ENCODE measurements at regions not wholly inside any gene's neighbourhood (a gene's known extent, or its start where the extent isn't known, plus 50 kb on each side); places are given as distances from the start of the nearest gene placed in this dataset.
A peak's percentile ranks its signal among the peaks of the same experiment; 100 is the strongest.
"Not testable (repeated sequence)": the region's sequence is repeated elsewhere in the genome, so short reads cannot be mapped to it uniquely, and the experiment has no call there.

DNA sequence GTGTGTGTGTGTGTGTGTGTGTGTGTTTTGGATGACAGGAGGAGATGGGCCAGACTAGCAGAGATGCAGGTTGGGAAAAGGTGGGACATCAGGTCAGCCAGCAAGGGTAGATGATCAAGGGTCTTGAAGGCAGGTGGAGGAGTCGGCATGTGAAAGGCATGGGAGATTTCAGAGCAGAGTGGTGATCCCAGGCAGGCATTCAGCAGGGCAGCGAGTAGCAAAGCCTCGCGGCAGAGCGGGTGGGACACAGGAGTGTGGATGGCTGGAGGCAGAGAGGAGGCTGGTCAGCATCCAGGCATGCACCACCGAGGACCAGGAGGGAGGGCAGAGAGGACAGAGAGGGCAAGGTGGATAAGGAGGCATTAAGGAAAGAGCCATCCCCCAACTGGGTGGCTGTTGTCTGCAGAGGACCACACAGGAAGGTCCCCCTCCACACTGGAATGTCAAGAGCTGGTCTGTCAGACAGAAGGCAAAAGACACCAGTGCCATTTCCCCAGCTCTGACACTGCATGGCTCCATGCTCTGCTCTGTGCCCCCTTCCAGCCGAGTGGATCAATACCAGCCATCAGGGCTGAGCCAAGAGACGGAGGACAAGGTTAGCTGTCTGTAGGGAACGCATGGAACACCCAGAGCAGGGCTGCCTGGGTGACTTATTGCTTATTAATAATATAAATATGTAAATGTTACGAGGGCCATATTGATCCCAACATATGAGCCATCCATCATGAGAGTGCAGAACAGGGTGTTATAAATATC is 74.8 kb upstream of the RPL38 start:
- intact Hi-C loops (cut with DNase I, micrococcal nuclease) = no loop called here
- CTCF ChIA-PET = no interaction called here
- no peaks in the 10 kb centered on the region for H3K36me3 Mint-ChIP-seq (ENCODE audit: low read depth)
- H3K4me3 Mint-ChIP-seq = no peak overlapping the region
- peaks cover 18% of the 10 kb centered on the region for H3K27me3 Mint-ChIP-seq
- no peaks in the 10 kb centered on the region for H3K9me3 Mint-ChIP-seq (ENCODE audit: low read depth)
- ATAC-seq (no peak), DNase-seq (no peak)
- POLR2A ChIA-PET = no interaction called here
- H3K4me1 Mint-ChIP-seq = no peaks in the 10 kb centered on the region
- no peak overlapping the region for H3K27ac Mint-ChIP-seq

DNA sequence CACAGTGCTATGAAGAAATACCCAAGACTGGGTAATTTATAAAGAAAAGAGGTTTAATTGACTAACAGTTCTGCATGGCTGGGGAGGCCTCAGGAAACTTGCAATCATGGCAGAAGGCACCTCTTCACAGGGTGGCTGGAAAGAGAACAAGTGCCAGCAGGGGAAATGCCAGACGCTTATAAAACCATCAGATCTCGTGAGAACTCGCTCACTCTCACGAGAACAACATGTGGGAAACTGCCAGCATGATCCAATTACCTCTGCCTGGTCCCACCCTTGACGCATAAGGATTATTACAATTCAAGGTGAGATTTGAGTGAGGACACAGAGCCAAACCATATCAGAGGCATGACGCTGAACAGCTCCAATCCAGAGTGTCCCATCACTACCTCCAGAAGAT is 73.7 kb upstream of the RPL38 start:
- H3K27ac Mint-ChIP-seq; H3K36me3 Mint-ChIP-seq (ENCODE audit: low read depth); H3K4me1 Mint-ChIP-seq; ATAC-seq; DNase-seq; H3K9me3 Mint-ChIP-seq (ENCODE audit: low read depth); POLR2A ChIA-PET; intact Hi-C loops (cut with DNase I, micrococcal nuclease); H3K4me3 Mint-ChIP-seq: not testable (repeated sequence)
- peaks cover 23% of the 10 kb centered on the region for H3K27me3 Mint-ChIP-seq
- CTCF ChIA-PET = interaction anchor here (1.0 kb wide), 1 partner anchor 131 kb away, joined by 3 read pairs; no protein-coding TSS in a partner anchor

DNA sequence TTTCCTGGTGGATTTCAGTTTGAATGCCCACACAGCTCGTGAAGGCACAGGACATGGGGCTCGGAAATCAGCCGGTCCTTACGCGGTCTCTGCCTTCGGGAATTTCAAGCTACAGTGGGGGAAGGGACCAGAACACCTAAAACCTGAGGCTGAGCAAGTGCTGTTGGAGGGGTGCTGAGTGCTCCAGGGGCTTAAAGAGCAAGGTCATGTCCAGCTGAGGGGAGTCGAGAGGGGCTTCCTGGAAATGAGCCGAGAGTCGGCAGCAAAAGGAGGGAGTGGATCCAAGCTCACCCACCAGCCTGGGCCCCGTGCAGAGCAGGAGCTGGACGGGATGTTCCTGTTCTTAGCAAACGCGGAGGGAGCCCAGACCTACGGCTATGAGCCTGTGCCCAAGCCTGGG is 73.2 kb upstream of the RPL38 start:
- ATAC-seq = no peak

DNA sequence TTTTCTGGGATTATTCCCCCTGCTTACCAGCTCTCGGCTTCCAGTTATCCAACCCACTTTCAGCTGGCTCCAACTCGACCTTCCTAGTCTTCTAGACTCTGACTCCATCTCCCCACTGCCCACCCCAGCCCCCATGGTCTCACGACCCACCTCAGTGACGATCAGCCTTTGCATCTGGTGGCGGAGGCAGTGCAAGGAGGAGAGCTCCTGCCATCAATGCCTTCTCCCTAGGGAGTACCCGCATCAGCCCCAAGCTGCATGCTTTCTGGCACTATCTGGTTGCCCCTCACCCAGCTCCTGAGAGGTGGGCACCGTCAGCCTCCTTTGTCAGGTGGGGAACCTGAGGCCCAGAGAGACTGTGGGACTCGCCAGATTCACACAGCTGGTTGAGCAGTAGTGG is 72.6 kb upstream of the RPL38 start:
- Mint-ChIP-seq H3K4me1 (no peaks in the 10 kb centered on the region), H3K36me3 (ENCODE audit: low read depth) (no peaks in the 10 kb centered on the region), H3K4me3 (no peak overlapping the region), H3K9me3 (ENCODE audit: low read depth) (no peaks in the 10 kb centered on the region), H3K27ac (no peak overlapping the region), H3K27me3 (peaks cover 22% of the 10 kb centered on the region)
- ChIA-PET POLR2A (no interaction called here), CTCF (interaction anchor here (1.0 kb wide), 1 partner anchor 132 kb away, joined by 3 read pairs; no protein-coding TSS in a partner anchor)
- DNase-seq (no peak), ATAC-seq (no peak)
- intact Hi-C loops (cut with DNase I, micrococcal nuclease) = no loop called here

More for the DNA sequence above, 73.2 kb upstream of the RPL38 start:
- no peaks in the 10 kb centered on the region for H3K36me3 Mint-ChIP-seq (ENCODE audit: low read depth)
- ChIA-PET CTCF (interaction anchor here (1.0 kb wide), 1 partner anchor 131 kb away, joined by 3 read pairs; no protein-coding TSS in a partner anchor), POLR2A (no interaction called here)
- H3K9me3 Mint-ChIP-seq (ENCODE audit: low read depth) = no peaks in the 10 kb centered on the region
- no peak overlapping the region for H3K27ac Mint-ChIP-seq
- DNase-seq = no peak
- intact Hi-C loops (cut with DNase I, micrococcal nuclease) = no loop called here
- H3K27me3 Mint-ChIP-seq = peaks cover 23% of the 10 kb centered on the region
- H3K4me3 Mint-ChIP-seq = no peak overlapping the region
- H3K4me1 Mint-ChIP-seq = no peaks in the 10 kb centered on the region

DNA sequence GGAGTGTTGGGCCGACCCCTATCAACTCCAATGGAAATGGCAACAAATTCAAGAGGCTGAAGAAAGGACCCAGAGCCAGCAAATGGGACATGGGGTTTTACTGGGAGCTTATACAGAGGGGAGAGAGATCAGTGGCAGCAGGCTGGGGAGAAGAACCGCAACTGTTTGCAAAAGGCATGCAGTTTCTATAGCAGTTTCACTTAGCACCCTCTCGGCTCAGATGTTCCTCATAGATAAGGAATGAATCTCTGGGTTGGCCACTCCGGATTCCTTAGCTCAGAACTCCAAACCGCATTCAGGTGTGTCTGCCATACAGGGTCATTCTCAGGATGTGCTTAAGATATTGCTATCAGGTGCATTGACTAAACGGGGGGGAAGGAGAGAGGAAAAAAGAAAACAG is 71.1 kb upstream of the RPL38 start:
- no peaks in the 10 kb centered on the region for H3K9me3 Mint-ChIP-seq (ENCODE audit: low read depth)
- intact Hi-C loops (cut with DNase I, micrococcal nuclease) = no loop called here
- H3K4me3 Mint-ChIP-seq = no peak overlapping the region
- H3K27me3 Mint-ChIP-seq = peaks cover 24% of the 10 kb centered on the region
- ATAC-seq (no peak), DNase-seq (no peak)
- POLR2A ChIA-PET = no interaction called here
- no peaks in the 10 kb centered on the region for H3K4me1 Mint-ChIP-seq
- H3K27ac Mint-ChIP-seq = no peak overlapping the region
- no peaks in the 10 kb centered on the region for H3K36me3 Mint-ChIP-seq (ENCODE audit: low read depth)
- CTCF ChIA-PET = no interaction called here

DNA sequence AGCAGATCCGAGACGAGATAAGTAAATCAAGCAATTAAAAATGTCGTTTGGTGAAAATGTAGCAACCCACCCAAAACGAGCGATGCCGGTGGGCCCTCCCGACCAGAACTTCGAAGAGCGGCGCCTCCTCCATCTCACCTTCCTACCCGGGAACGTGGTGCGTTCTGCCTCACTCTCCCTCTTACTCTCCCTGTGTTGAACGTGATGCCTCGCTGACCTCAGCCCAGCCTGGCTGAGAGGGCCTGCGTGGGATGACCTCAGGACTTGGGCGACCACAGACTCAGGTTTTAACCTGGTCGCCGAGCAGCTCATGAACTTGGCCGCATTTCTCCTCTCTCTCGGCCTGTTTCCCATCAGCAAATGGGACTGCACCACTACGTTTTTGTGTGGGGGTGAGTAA is 69.7 kb upstream of the RPL38 start:
- H3K9me3 Mint-ChIP-seq (ENCODE audit: low read depth) = no peaks in the 10 kb centered on the region
- H3K27ac Mint-ChIP-seq = no peak overlapping the region
- ChIA-PET POLR2A (no interaction called here), CTCF (no interaction called here)
- H3K4me1 Mint-ChIP-seq = no peaks in the 10 kb centered on the region
- intact Hi-C loops (cut with DNase I, micrococcal nuclease) = no loop called here
- DNase-seq (no peak), ATAC-seq (no peak)
- H3K27me3 Mint-ChIP-seq = peaks cover 22% of the 10 kb centered on the region
- no peak overlapping the region for H3K4me3 Mint-ChIP-seq
- H3K36me3 Mint-ChIP-seq (ENCODE audit: low read depth) = no peaks in the 10 kb centered on the region

DNA sequence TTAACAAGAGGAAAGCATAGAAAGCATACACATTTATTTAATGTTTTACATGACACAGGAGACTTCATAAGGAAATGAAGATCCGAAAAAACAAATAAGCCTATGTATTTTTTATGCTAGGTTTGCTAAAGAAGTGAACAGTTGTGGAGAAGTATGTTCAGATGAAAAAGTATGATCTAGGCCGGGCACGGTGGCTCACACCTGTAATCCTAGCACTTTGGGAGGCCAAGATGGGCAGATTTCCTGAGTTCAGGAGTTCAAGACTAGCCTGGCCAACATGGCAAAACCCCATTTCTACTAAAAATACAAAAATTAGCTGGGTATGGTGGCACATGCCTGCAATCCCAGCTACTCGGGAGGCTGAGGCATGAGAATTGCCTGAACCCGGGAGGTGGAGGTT is 69.2 kb upstream of the RPL38 start:
- intact Hi-C loops (cut with DNase I, micrococcal nuclease); ATAC-seq; H3K9me3 Mint-ChIP-seq (ENCODE audit: low read depth); H3K27ac Mint-ChIP-seq; H3K36me3 Mint-ChIP-seq (ENCODE audit: low read depth); H3K4me1 Mint-ChIP-seq; POLR2A ChIA-PET; H3K4me3 Mint-ChIP-seq; CTCF ChIA-PET; DNase-seq: not testable (repeated sequence)
- H3K27me3 Mint-ChIP-seq = peaks cover 22% of the 10 kb centered on the region

DNA sequence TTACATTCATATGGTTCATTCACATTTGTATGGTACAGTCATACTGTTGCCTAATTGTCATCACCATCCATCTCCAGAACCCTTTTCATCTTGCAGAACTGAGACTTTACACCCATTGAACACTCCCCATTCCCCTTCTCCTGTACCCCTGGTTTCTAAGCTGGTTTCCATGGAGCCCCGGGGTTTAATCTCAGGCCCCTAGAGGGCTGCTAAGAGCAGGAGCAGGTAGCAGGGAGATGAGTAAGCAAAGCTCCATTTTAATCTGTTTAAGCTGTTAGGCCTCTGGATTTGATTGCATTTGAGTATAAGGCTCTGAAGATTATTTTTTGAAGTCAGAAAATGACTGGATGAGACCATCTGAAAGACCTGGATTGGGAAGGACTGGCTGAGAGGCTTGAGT is 68.5 kb upstream of the RPL38 start:
- H3K36me3 Mint-ChIP-seq (ENCODE audit: low read depth) = no peaks in the 10 kb centered on the region
- POLR2A ChIA-PET = no interaction called here
- DNase-seq = no peak
- H3K4me1 Mint-ChIP-seq = no peaks in the 10 kb centered on the region
- peaks cover 8% of the 10 kb centered on the region for H3K9me3 Mint-ChIP-seq (ENCODE audit: low read depth)
- intact Hi-C loops (cut with DNase I, micrococcal nuclease) = no loop called here
- CTCF ChIA-PET = interaction anchor here (0.7 kb wide), 1 partner anchor 425 kb away, joined by 3 read pairs; no protein-coding TSS in a partner anchor
- ATAC-seq = no peak
- no peak overlapping the region for H3K4me3 Mint-ChIP-seq
- no peak overlapping the region for H3K27ac Mint-ChIP-seq
- peaks cover 22% of the 10 kb centered on the region for H3K27me3 Mint-ChIP-seq

DNA sequence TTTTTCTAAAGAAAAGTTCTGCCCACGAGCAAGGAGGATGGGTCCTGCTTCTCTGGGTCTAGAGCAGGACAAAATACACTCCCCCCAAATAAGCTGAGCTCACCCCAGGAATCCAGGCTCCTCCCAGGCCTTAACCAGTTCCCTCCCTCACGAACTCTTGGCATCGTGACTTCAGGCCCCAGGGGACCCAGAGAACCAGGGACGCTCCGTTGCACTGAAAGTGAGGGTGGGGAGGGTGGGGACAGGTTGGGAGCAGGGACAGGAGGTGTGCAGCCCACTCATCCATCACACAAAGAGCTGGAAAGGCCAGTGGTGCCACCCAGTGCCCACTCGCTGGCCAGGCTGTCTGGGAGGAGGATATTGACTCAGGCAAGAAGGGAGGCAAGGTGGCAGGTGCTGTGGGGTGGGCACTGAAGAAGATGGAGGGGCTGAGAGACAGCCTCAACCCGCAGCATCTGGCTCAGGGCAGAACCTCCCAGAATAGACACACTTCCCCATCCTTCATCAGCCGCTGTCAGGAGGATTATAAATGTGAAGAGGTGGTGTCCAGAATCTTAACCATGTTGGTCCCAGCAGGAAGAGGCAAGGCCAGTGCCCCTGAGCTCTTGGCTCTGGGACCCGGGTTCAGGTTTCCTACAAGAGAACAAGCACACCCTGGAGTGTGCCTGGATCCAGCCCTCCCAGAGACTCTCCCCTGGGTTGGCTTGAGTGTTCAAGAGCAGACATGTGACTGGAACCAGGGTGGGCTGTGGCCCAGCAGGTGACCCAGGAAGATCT is 67.9 kb upstream of the RPL38 start:
- DNase-seq (no peak), ATAC-seq (no peak)
- CTCF ChIA-PET = interaction anchor here (0.7 kb wide), 1 partner anchor 426 kb away, joined by 3 read pairs; no protein-coding TSS in a partner anchor
- intact Hi-C loops (cut with DNase I, micrococcal nuclease) = no loop called here
- Mint-ChIP-seq H3K27ac (no peak overlapping the region), H3K27me3 (peaks cover 22% of the 10 kb centered on the region), H3K9me3 (ENCODE audit: low read depth) (peaks cover 13% of the 10 kb centered on the region), H3K36me3 (ENCODE audit: low read depth) (no peaks in the 10 kb centered on the region), H3K4me1 (no peaks in the 10 kb centered on the region), H3K4me3 (no peak overlapping the region)
- POLR2A ChIA-PET = no interaction called here

DNA sequence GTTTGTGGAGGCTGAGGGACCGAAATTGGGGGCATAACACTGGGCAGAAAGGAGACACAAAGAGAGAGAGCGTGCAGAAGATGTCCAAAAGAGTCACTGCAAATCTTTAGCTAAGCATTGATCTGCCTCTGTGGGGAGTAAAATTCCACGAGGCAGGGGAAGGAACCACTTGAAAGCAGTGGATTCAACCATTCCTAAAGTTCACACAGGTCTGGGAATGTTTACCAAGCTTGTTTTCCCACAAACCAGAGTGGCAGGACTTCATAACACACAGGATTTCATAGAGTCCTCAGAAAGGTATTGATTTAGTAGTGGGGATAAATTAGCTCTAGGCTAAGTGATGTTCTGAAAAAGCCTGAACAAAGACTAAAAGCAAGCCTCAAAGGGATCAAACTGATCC is 66.1 kb upstream of the RPL38 start:
- Mint-ChIP-seq H3K36me3 (ENCODE audit: low read depth) (no peaks in the 10 kb centered on the region), H3K9me3 (ENCODE audit: low read depth) (peaks cover 20% of the 10 kb centered on the region), H3K27me3 (peaks cover 22% of the 10 kb centered on the region), H3K4me3 (no peak overlapping the region), H3K27ac (no peak overlapping the region), H3K4me1 (no peaks in the 10 kb centered on the region)
- CTCF ChIA-PET = interaction anchor here (0.9 kb wide), 1 partner anchor 726 kb away, joined by 3 read pairs; no protein-coding TSS in a partner anchor
- intact Hi-C loops (cut with DNase I, micrococcal nuclease) = no loop called here
- DNase-seq (no peak), ATAC-seq (no peak)
- POLR2A ChIA-PET = interaction anchor here (0.8 kb wide), 1 partner anchor 24 kb away, joined by 4 read pairs; no protein-coding TSS in a partner anchor

DNA sequence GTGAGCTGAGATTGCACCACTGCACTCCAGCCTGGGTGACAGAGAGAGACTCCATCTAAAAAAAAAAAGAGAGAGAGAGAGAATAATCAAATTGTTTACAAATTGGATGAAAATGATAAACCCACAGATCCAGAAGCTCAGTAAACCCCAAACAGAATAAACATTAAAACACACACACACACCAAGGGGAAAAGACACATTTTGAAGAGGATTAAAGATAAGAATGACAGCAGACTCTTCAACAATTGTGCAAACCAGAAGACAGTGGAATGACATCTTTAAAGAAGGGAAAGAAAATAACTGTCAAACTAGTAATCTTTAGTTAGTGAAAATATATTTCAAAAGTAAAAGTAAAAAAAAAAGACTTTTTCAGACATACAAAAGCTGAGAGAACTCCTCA is 64.4 kb upstream of the RPL38 start:
- Mint-ChIP-seq H3K36me3 (ENCODE audit: low read depth) (peaks cover 2% of the 10 kb centered on the region), H3K27ac (no peak overlapping the region), H3K4me1 (no peaks in the 10 kb centered on the region), H3K4me3 (no peak overlapping the region), H3K27me3 (peaks cover 12% of the 10 kb centered on the region), H3K9me3 (ENCODE audit: low read depth) (peaks cover 34% of the 10 kb centered on the region)
- CTCF ChIA-PET = no interaction called here
- ATAC-seq (no peak), DNase-seq (no peak)
- POLR2A ChIA-PET = no interaction called here
- intact Hi-C loops (cut with DNase I, micrococcal nuclease) = no loop called here

DNA sequence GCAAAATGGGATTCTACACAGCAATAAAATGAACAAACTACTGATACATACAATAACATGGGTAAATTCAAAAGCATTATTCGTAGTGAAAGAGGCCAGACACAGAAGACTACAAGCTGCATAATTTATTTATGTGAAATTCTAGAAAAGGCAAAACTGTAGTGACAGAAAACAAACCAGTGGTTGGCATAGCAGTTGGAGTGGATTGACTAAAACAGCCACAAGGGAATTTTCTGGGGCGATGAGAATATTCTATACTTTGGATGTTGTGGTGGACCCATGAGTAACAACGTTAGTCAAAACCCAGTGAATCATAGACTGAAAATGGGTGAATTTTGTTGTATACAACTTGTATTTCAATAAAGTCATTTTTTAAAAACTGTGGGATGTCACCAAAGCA is 63.2 kb upstream of the RPL38 start:
- ChIA-PET POLR2A (no interaction called here), CTCF (interaction anchor here (0.6 to 0.7 kb wide), 2 partner anchors 9 to 615 kb away, joined by 3 read pairs; no protein-coding TSS in a partner anchor)
- peak; percentile 64 for ATAC-seq
- DNase-seq = no peak
- Mint-ChIP-seq H3K36me3 (ENCODE audit: low read depth) (peaks cover 2% of the 10 kb centered on the region), H3K4me1 (no peaks in the 10 kb centered on the region), H3K27me3 (peaks cover 11% of the 10 kb centered on the region), H3K9me3 (ENCODE audit: low read depth) (peaks cover 36% of the 10 kb centered on the region), H3K4me3 (no peak overlapping the region), H3K27ac (no peak overlapping the region)
- intact Hi-C loops (cut with DNase I, micrococcal nuclease) = no loop called here

Measured in activated CD4-positive, alpha-beta T cell treated with anti-CD3 and anti-CD28 coated beads for 36 hours (primary cell).